Amniotic epithelial cell (primary cell): ENCODE measurements at regions not wholly inside any gene's neighbourhood (a gene's known extent, or its start where the extent isn't known, plus 50 kb on each side); places are given as distances from the start of the nearest gene placed in this dataset.
A peak's percentile ranks its signal among the peaks of the same experiment; 100 is the strongest.
"Not testable (repeated sequence)": the region's sequence is repeated elsewhere in the genome, so short reads cannot be mapped to it uniquely, and the experiment has no call there.

Experiments used
- DNase-seq: peaks from one replicate; pipeline ENCODE4 v3.0.0-alpha.2; 2010; ENCODE audit warnings: low read depth

DNA sequence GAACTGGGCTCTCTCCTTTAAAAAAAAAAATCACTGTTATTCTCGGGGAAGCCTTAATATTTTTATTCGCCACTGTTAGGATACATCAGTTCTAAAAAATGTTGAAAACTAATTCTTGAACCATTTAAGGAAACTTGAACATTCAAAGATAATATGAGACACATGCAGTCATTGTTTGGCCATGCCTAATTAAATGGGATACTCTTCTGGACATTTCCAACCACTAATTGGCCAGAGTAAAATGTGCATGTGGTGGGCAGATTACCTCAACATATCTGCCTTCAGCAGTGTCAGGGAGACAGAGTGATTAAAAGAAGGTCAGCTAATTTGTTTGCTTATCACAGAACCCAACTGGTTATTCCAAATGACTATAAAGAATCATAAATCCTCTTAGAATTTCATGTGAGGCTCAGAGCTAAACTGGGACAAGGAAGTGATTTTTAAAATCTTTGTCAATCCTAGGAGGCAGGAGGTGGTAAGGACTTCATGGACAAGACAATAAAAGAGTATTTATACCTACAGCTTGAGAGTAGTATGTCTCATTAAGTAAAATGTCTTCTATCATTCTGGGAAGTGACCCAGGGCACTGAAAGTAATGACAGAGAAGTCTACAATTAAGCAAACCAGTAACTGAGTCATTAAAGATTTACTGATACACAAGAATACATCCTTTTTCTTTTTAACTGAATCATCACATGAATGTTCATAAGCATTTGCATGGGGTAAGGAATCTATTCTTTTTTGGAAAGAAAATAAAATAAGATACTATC is 242.9 kb upstream of the TRPM3 start:
- no peak for DNase-seq

DNA sequence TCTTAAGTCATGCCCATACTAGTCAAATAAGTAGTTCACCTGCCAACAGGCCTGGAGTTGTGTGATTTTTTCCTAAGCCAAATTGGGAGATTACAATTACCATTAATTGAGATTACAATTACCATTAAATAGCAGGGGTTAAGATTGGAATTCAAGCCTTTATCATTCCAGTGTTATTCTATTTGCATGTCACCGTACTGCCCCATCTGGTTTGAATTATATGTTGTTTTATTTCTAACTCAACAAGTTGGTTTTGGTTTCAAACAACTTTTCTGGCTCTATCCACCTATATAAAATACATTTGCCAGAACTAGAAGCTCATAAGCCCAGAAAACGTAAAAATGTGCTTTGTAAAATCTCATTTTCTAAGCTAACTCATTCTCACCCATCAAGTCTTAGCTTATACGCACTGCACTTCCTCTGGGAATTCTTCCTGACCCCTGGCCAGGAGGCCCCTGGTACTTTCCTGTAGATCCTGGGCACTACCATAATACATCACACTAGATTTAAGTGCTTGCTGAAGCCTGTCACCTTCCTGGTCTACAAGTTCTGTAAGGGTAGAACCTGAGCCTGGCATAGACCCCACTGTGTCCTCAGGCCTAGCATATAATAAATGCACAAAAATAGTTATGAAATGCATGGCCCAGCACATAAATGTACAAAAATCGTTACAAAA is 242.0 kb upstream of the TRPM3 start:
- DNase-seq = no peak

DNA sequence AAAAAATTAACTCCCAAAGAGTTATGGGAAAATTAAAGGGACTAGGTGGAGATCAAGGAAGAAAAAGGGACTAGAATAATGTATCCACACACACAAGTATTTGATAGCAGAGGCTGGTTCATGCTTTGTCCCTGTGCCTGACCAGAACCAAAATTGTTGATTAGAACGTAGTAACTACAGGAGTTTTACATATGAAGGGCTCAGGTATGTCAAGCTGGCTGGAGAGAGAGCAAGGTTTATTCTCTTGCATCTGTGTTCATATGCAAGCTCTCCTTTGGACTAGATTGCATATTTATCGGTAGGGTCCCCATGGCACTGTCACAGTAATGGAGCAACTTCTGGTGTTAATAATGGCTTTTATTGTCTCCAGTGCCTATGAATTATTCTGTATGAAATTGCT is 239.9 kb upstream of the TRPM3 start:
- no peak for DNase-seq

DNA sequence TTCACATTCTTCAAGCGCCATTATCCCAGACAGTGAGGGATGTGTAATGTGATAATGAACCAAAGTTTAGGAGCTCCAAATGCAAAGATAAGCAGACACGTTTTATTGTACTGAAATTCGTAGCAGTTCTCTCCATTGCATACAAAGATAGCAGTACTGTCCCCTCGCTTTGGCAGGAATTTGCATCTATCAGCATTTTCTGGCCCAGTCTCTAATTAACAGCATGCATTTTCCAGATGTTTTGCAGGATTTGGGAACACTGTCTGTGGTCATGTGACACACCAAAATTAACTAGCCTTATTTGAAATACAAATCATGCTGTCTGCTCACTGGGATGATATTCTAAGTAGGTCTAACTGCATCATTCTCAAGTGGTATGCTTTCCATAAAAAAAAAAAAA is 235.9 kb upstream of the TRPM3 start:
- no peak for DNase-seq

DNA sequence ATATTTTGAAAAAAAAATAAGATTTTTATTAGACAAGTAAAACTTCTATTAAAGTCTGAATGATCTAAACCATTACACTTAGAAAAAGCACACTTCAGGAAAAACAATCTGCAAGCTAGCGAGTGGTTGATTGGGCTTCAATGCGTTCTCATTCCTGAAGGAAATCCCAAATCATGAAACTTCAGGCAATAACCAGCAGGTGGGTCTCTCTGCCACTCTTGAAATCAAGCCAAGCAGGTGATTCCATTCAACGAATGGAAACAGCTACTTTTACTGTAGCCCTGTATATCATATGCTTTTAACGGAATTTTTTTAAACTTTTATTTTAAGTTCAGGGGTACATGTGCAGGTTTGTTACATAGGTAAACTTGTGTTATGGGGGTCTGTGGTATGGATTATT is 234.5 kb upstream of the TRPM3 start:
- no peak for DNase-seq

DNA sequence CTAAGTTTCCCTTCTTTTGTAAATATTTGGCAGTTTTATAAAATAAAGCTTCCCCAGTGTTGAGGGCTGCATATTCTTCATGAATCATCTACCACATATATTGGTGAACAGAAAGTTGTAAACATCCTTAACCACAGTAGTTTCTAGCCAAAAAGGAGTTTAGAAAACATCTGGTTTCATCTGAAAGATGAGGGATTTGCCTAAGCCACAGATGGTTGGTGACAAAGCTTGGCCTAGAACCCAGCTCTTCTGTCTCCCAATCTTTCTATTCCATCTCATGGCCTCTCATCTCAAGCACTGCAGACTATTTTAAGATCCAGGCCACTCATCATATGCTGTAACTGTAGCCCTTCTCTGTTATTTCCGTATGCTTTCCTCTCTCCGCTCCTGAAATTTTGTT is 232.3 kb upstream of the TRPM3 start:
- DNase-seq = peak; percentile 31

DNA sequence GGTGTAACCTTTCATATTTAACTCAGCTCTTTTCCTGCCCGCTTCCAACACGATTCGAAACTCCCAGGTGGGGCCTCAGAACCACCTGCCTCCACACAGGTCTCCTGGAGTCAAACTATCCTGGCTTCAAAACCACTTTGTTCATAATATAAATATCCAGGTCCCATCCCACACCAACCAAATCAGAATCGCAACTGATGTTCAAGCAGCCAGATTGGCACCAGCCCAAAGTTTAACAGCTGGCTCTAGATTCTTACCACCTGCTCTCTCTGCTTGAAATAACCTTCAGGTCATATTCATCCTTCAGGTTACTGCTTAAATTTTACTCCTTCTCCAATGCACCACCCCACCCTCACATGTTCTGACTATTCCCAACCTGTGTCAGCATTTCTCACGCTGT is 231.4 kb upstream of the TRPM3 start:
- no peak for DNase-seq

DNA sequence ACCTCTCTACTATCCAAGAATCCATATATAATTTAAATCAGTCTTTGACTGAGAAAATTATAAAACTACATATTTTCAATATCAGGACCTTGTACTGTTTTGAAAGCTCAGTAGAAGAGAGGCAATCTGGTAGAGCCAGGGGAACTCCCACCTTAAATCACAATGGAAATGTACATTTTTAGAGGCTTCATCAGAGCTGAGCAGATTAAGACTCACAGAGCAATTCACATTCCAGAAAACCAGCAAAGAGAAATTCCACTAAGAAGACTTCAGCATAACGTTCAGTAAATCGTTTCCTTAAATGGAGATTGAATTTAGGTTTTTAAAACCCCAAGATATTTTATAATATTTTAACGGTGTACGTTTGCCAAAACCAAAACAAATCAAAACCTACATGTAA is 227.8 kb upstream of the TRPM3 start:
- peak; percentile 74 for DNase-seq

DNA sequence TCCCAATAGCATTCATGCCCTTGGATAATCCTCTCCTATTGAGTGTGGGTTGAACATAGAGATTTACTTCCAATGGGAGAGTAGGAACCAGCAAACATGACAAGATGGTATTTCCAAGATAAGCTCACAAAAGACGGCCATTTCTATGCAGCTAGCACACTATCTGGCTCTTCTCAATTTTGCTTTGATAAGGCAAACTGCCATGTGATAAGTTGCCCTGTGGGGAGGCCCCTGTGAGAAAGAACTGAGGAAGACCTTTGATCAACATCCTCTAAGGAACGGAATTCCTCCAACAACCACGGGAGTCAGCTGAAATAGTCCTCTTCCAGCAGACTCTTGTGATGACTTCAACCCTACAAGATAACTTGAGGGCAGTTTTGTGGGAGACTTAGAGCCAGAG is 211.9 kb upstream of the TRPM3 start:
- no peak for DNase-seq

DNA sequence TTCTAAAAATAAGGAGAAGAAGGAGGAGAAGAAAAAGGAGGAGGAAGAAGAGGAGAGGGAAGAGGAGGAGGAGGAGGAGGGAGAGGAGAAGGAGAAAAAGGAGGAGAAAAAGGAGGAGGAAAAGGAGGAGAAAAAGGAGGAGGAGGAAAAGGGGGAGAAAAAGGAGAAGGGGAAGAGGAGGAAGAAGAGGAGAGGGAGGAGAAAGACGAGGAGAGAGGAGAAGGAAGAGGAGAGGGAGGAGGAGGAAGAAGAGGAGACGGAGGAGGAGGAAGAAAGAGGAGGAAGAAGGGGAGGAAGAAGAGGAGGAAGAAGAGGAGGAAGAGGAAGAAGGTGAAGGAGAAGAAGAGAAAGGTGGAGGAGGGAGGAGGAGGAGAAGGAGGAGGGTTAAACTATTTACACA is 210.2 kb upstream of the TRPM3 start:
- DNase-seq = no peak

DNA sequence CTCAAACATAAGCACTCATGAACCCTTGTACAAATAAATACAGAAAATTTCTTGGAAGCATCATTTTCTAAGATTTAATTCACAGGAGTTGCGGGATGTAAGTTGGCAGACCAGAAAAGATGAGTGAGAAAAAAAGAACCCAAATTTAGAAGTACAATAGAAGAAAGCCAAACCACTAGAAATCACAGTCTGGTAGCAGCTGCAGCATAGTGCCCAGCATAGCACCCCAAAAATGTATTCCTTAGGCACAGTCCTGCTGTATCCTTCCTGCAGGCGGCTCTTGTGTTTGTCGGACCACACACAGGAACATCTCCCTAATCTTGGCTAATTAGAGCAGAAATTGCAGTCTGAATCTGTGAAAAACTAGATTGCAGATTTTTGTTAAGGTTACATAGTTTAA is 208.5 kb upstream of the TRPM3 start:
- no peak for DNase-seq

DNA sequence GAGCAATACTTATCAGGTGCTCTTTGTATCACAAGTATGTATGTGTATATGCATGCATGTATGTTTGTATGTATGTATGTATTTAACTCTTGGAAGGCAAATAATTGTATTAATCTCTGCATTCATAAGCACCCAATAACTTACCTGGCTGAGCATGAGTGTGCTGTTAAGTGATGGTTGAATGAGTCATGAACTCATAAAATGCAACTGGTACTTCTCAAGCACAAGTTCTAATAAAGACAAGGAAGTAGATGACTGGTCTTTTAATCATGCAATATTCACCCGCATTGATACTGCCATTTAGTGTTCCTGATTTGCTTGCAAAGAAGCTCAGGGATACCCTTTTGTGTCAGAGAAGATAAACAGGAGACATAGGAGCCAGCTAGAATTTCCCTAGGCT is 204.9 kb upstream of the TRPM3 start:
- DNase-seq = no peak

DNA sequence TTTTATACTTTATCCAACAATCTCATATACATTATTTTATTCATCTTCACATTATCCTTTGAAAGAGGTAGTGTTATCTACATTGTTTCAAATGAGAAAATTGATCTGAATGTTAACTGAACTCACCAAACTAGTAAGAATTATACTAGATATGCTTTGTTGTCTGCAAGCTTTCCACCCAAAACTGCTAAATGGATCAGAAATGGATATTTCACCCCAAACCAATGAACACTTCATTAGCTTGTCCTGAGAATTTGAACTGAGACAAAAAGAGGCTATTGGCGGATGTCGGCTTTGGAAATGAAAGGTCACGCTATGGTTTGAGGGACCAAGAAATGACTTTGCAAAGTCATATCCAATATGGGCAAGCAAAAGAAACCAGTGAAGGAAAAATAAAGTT is 201.9 kb upstream of the TRPM3 start:
- no peak for DNase-seq

DNA sequence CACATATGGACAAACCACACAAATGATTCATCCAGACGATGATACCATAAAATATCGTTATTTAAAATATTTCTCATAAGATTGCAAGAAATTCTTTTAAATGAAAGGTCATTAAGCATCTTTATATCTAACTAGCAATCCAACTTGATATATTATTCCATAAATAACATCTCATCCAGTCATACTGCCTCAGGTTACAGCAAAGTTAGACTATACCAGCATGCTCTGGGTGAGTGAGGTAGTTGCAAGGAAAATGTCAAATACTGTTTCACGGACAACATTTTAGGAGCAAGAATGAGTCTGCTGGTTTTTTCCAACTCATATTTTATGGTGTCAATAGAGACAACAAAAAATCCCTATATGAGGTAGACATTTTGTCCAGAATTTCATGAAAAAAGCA is 200.9 kb upstream of the TRPM3 start:
- no peak for DNase-seq

DNA sequence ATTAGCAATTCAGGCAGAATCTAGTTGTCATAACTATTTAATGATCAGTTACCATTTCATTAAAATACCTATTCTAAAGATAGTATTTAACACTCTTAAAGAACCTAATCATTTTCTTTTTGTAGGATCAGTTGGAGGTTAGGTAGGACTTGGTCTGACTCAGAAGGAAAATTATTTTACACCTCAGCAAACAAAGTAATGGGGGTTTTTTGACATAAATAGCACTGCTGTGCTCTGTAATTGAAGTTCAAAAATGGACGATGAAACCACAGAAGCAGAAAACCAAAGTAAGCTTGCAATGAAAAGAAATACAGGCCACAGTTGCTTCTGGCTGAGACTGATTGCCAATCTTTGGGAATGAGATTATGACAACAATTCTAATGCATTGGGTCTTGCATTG is 187.0 kb upstream of the TRPM3 start:
- DNase-seq = no peak

DNA sequence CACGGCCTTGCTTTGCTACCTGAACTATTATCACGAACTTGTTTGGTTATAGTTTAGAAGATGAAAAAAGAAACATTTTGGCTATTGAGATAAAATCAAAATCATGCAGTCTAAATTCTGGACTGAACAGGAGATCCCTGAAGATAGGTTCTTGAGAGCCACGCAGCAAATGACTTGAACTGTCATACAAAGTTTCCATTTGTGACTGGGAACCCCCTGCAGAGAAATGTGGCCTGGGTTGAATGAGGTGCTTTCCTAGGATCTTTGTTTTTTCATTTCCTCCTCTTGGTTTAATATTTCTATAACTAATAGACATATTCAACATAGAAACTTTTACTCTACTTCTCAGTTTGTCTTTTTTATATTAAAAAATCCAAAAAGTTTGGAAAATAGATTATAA is 184.7 kb upstream of the TRPM3 start:
- no peak for DNase-seq

DNA sequence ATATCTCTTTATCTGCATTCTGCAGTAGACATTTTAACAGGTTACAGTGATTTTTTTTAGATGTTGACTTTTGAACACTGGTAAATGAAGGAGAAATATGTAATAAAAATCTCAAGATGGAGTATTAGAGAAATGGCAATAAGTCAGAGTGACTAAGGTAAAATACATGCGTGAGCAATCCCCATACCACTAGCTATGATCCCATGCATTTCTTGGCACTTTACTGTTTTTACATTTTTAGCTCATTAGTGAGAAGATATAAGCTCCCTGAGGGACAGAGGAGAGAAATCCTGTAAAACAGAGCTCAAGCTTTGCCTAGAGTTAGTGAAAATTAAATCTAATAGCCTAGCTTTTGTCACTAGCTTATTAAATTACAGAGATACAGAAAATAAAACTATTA is 181.9 kb upstream of the TRPM3 start:
- peak; percentile 4 for DNase-seq

DNA sequence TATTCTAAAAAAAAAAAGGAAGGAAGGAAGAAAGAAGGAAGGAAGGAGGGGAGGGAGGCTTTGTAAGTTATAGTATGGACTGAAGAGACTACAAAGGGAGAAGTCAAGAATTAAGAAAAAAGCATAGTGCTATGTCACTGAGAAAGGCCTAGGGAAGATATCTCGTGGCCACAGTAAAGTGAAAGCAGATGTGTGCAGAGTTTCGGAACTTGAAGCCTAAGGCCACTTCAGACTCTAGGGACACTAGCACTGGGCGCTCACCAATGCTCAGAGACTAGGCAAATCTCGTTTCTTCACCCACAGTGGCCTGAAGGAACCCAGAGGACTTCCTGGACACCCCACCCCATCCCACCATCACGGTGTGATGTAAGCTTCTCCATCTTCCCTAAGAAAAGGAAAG is 181.4 kb upstream of the TRPM3 start:
- DNase-seq = no peak

DNA sequence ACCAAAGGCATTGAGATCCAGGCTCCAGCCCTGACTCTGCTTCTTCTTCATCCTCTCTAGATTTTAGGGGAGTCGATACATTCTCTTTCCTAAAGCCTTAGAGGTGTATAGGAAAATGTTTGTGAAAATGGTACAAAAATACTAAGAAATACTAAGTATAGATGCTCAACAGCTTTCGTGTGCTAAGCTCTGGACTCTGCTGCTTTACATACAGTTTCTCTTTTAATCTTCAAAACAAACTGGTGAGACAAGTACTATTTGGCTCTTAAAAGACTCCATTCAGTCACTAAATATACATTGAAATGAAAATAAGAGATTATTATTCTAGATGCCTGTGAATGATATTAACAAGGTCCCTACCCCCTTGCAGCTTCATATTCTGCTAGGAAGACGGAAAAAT is 174.5 kb upstream of the TRPM3 start:
- DNase-seq = no peak

DNA sequence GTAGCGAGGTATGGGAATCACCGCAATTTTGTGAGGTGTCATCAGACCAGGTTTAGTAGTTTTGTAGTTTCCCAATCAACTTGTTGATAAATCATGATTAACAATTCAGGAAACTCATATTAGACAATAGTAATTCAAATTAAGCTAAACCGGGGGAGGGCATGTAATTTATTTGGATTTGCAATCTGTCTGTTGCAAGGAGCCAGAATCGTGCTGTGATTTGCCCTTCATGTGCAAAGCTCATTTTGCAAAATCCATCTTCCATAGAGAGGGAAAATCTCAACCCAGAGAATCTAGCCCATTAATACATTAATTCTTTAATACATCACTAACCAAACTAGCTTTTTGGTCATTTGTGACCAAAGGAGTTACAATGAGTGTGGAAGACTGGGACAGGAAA is 164.7 kb upstream of the TRPM3 start:
- no peak for DNase-seq

DNA sequence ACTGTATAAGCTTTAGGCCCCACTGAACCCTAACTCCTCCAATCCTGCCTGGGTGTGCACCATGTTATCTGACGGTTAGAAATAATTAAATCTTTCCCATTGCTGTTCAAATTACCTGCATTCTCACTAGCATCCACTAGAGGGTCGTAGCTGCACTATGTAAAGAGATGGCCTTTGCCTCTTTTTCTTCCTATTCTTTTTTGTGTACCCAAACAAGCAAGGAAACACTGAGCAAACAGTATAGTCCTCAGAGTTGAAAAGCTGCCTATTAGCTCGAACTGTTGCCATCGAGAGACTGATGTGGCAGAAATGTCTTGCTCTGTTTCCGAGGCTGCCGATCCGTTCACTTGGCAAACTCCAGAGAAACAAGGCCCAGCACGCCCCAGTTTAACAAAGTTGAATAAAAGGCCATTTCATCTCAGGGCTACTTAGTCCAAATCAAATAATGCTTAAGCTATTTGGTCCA is 163.8 kb upstream of the TRPM3 start:
- DNase-seq = peak; percentile 53

DNA sequence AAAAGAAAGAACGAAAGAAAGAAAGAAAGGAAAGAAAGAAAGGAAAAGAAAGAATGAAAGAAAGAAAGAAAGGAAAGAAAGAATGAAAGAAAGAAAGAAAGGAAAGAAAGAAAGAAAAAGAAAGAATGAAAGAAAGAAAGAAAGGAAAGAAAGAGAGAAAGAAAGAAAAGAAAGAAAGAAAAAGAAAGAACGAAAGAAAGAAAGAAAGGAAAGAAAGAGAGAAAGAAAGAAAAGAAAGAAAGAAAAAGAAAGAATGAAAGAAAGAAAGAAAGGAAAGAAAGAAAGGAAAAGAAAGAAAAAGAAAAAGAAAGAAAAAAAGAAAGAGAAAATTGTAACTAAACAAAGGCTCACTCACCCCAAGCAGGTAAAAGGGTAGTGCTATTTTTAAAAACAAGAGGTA is 160.7 kb upstream of the TRPM3 start:
- DNase-seq = not testable (repeated sequence)

DNA sequence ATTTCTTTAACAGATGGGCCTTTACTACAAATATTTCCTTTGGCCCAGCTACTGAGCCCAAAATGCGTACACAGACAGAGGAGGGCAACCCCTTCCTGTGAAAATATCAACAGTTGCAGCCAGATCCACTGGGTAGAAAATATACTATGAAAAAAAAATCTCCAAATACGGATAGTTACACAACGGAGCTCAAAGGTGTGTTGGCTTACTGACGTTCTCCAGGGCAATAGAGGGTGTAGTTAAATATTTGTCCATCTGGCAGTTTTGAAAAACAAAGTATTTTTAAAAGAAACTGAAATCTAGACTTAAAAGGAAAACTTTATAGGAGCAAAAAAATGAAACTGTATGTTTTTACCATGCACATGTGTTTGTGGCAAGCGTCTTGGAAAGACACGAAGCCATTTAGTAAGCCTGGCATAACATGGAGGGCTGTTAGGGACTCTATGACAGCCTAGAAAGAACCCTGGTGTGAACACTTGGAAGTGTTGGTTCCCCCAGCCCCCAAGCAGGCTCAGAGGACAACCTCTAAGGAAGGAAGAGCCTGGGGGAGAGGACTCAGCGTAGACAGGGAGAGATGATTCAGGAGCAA is 157.8 kb upstream of the TRPM3 start:
- DNase-seq = no peak

DNA sequence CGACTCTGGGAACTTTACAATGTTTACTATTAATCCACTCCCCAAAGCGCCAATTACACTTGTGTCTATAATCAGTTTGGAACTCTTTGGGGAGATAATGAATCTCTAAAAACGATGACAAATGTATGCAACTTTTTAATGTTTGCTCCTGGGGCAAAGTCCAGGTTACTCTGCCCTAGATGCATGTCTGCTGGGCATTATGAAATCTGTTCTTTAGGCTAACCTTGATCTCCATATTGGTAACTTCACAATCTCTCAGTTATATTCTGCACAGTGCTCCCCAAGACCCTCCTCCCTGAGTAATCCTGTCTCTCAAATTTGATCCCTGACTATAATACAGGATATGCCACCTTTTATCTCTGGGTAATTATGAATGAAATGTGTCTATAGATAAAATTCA is 152.2 kb upstream of the TRPM3 start:
- no peak for DNase-seq
